WTC11 (cell line): ENCODE measurements at regions not wholly inside any gene's neighbourhood (a gene's known extent, or its start where the extent isn't known, plus 50 kb on each side); places are given as distances from the start of the nearest gene placed in this dataset.

Experiments used
- CBFB ChIP-seq: sonication (generic); formaldehyde crosslinking; IDR thresholded peaks from 2 replicates; pipeline ENCODE4 v1.8.1; 2022; ENCODE audit warnings: mild to moderate bottlenecking, low read depth, missing genetic modification reagents
- ESRRA ChIP-seq: sonication (generic); formaldehyde crosslinking; IDR thresholded peaks from 2 replicates; pipeline ENCODE4 v1.8.1; 2022; ENCODE audit warnings: mild to moderate bottlenecking, missing genetic modification reagents, borderline replicate concordance
- NR2C2 ChIP-seq: sonication (generic); formaldehyde crosslinking; IDR thresholded peaks from 2 replicates; pipeline ENCODE4 v1.8.0; 2022; ENCODE audit warnings: mild to moderate bottlenecking, missing genetic modification reagents
- RELA ChIP-seq: sonication (generic); formaldehyde crosslinking; IDR thresholded peaks from 2 replicates; pipeline ENCODE4 v1.8.1; 2022; ENCODE audit warnings: missing genetic modification reagents, mild to moderate bottlenecking, borderline replicate concordance
- TP53 ChIP-seq: sonication (generic); formaldehyde crosslinking; IDR thresholded peaks from 2 replicates; pipeline ENCODE4 v1.8.1; 2023; ENCODE audit warnings: mild to moderate bottlenecking, missing genetic modification reagents
- ZNF121 ChIP-seq: sonication (generic); formaldehyde crosslinking; IDR thresholded peaks from 2 replicates; pipeline ENCODE4 v1.8.0; 2023; ENCODE audit warnings: missing genetic modification reagents
- ZNF219 ChIP-seq: sonication (generic); formaldehyde crosslinking; IDR thresholded peaks from 2 replicates; pipeline ENCODE4 v1.8.0; 2023; ENCODE audit warnings: missing genetic modification reagents, mild to moderate bottlenecking, borderline replicate concordance
- TF ChIP-seq, protein P1 (sequence below): fragments of 200-600 bp; IDR thresholded peaks from 2 replicates; pipeline ENCODE4 v1.8.0; 2022; ENCODE audit warnings: antibody characterized with exemption
- TF ChIP-seq, protein P2 (sequence below): sonication (generic); formaldehyde crosslinking; IDR thresholded peaks from 2 replicates; pipeline ENCODE4 v1.8.1; 2023; ENCODE audit warnings: mild to moderate bottlenecking, missing genetic modification reagents, moderate library complexity
- TF ChIP-seq, protein P3 (sequence below): sonication (generic); formaldehyde crosslinking; IDR thresholded peaks from 2 replicates; pipeline ENCODE4 v1.8.0; 2022; ENCODE audit warnings: mild to moderate bottlenecking, missing genetic modification reagents
- TF ChIP-seq, protein P4 (sequence below): sonication (generic); formaldehyde crosslinking; conservative IDR thresholded peaks from 2 replicates; pipeline ENCODE4 v1.8.1; 2023; ENCODE audit warnings: mild to moderate bottlenecking, low read depth, missing genetic modification reagents, moderate library complexity
- TF ChIP-seq, protein P5 (sequence below): sonication (generic); formaldehyde crosslinking; IDR thresholded peaks from 2 replicates; pipeline ENCODE4 v1.8.1; 2023; ENCODE audit warnings: mild to moderate bottlenecking, missing genetic modification reagents
- TF ChIP-seq, protein P6 (sequence below): sonication (generic); formaldehyde crosslinking; IDR thresholded peaks from 2 replicates; pipeline ENCODE4 v1.8.1; 2022; ENCODE audit warnings: missing genetic modification reagents, borderline replicate concordance
- TF ChIP-seq, protein P7 (sequence below): sonication (generic); formaldehyde crosslinking; IDR thresholded peaks from 2 replicates; pipeline ENCODE4 v1.8.0; 2022; ENCODE audit warnings: mild to moderate bottlenecking, missing genetic modification reagents

DNA sequence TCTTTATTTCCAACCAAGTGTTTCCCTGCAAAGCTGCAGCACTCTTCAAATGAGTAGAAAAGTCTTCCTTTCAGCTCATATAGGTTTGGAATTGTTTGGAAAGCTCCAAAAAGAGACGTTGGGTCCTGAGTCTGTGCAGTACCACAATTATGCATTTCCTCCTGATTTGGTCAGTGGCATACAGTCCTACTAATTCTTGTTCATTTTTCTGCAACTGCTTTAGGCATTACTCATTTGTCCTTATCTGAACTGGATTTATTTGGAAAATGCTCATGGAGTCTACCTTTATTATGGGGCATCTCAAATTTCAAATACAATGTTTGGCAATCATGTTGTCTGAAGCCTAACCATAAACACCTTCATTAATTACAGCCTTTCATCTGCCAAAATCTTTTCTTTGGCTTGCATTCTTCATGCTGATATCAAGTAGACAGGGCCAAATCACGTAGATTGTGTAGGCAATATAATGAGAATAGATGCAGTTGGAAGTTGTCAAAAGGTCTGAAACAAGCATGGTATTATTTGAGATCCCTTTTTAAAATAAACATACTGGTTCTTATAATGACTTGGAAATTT is 232.8 kb downstream of the TLE1 start:
- TF ChIP-seq, protein P1, sequence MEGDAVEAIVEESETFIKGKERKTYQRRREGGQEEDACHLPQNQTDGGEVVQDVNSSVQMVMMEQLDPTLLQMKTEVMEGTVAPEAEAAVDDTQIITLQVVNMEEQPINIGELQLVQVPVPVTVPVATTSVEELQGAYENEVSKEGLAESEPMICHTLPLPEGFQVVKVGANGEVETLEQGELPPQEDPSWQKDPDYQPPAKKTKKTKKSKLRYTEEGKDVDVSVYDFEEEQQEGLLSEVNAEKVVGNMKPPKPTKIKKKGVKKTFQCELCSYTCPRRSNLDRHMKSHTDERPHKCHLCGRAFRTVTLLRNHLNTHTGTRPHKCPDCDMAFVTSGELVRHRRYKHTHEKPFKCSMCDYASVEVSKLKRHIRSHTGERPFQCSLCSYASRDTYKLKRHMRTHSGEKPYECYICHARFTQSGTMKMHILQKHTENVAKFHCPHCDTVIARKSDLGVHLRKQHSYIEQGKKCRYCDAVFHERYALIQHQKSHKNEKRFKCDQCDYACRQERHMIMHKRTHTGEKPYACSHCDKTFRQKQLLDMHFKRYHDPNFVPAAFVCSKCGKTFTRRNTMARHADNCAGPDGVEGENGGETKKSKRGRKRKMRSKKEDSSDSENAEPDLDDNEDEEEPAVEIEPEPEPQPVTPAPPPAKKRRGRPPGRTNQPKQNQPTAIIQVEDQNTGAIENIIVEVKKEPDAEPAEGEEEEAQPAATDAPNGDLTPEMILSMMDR = no peak
- TF ChIP-seq, protein P2, sequence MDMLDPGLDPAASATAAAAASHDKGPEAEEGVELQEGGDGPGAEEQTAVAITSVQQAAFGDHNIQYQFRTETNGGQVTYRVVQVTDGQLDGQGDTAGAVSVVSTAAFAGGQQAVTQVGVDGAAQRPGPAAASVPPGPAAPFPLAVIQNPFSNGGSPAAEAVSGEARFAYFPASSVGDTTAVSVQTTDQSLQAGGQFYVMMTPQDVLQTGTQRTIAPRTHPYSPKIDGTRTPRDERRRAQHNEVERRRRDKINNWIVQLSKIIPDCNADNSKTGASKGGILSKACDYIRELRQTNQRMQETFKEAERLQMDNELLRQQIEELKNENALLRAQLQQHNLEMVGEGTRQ (CRISPR knock-in tag) = no peak
- no peak for TF ChIP-seq RELA (CRISPR knock-in tag)
- TF ChIP-seq NR2C2 (CRISPR knock-in tag) = no peak
- TF ChIP-seq, protein P3, sequence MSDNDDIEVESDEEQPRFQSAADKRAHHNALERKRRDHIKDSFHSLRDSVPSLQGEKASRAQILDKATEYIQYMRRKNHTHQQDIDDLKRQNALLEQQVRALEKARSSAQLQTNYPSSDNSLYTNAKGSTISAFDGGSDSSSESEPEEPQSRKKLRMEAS = no peak
- TF ChIP-seq, protein P4, sequence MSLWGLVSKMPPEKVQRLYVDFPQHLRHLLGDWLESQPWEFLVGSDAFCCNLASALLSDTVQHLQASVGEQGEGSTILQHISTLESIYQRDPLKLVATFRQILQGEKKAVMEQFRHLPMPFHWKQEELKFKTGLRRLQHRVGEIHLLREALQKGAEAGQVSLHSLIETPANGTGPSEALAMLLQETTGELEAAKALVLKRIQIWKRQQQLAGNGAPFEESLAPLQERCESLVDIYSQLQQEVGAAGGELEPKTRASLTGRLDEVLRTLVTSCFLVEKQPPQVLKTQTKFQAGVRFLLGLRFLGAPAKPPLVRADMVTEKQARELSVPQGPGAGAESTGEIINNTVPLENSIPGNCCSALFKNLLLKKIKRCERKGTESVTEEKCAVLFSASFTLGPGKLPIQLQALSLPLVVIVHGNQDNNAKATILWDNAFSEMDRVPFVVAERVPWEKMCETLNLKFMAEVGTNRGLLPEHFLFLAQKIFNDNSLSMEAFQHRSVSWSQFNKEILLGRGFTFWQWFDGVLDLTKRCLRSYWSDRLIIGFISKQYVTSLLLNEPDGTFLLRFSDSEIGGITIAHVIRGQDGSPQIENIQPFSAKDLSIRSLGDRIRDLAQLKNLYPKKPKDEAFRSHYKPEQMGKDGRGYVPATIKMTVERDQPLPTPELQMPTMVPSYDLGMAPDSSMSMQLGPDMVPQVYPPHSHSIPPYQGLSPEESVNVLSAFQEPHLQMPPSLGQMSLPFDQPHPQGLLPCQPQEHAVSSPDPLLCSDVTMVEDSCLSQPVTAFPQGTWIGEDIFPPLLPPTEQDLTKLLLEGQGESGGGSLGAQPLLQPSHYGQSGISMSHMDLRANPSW (CRISPR knock-in tag) = no peak
- no peak for TF ChIP-seq TP53 (CRISPR knock-in tag)
- no peak for TF ChIP-seq ESRRA
- TF ChIP-seq, protein P5, sequence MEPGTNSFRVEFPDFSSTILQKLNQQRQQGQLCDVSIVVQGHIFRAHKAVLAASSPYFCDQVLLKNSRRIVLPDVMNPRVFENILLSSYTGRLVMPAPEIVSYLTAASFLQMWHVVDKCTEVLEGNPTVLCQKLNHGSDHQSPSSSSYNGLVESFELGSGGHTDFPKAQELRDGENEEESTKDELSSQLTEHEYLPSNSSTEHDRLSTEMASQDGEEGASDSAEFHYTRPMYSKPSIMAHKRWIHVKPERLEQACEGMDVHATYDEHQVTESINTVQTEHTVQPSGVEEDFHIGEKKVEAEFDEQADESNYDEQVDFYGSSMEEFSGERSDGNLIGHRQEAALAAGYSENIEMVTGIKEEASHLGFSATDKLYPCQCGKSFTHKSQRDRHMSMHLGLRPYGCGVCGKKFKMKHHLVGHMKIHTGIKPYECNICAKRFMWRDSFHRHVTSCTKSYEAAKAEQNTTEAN = no peak
- TF ChIP-seq CBFB (CRISPR knock-in tag) = no peak
- TF ChIP-seq, protein P6, sequence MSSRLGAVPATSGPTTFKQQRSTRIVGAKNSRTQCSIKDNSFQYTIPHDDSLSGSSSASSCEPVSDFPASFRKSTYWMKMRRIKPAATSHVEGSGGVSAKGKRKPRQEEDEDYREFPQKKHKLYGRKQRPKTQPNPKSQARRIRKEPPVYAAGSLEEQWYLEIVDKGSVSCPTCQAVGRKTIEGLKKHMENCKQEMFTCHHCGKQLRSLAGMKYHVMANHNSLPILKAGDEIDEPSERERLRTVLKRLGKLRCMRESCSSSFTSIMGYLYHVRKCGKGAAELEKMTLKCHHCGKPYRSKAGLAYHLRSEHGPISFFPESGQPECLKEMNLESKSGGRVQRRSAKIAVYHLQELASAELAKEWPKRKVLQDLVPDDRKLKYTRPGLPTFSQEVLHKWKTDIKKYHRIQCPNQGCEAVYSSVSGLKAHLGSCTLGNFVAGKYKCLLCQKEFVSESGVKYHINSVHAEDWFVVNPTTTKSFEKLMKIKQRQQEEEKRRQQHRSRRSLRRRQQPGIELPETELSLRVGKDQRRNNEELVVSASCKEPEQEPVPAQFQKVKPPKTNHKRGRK (CRISPR knock-in tag) = no peak
- TF ChIP-seq ZNF219 (CRISPR knock-in tag) = no peak
- no peak for TF ChIP-seq ZNF121
- TF ChIP-seq, protein P7, sequence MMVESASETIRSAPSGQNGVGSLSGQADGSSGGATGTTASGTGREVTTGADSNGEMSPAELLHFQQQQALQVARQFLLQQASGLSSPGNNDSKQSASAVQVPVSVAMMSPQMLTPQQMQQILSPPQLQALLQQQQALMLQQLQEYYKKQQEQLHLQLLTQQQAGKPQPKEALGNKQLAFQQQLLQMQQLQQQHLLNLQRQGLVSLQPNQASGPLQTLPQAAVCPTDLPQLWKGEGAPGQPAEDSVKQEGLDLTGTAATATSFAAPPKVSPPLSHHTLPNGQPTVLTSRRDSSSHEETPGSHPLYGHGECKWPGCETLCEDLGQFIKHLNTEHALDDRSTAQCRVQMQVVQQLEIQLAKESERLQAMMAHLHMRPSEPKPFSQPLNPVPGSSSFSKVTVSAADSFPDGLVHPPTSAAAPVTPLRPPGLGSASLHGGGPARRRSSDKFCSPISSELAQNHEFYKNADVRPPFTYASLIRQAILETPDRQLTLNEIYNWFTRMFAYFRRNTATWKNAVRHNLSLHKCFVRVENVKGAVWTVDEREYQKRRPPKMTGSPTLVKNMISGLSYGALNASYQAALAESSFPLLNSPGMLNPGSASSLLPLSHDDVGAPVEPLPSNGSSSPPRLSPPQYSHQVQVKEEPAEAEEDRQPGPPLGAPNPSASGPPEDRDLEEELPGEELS = no peak
